ENCODE measurements at regions not wholly inside any gene's neighbourhood (a gene's known extent, or its start where the extent isn't known, plus 50 kb on each side); places are given as distances from the start of the nearest gene placed in this dataset.

- Histone ChIP-seq H3K4me2 (ENCODE audit: low read length) (no peak overlapping the region), H3K36me3 (replicated peaks; ENCODE audit: low read depth, low read length) (no peaks in the 10 kb centered on the region), H3K27me3 (ENCODE audit: low read depth, low read length) (no peaks in the 10 kb centered on the region), H4K20me1 (ENCODE audit: insufficient read depth, low read length) (no peaks in the 10 kb centered on the region), H2AFZ (ENCODE audit: low read depth, low read length) (no peak overlapping the region), H3K79me2 (ENCODE audit: low read length) (no peaks in the 10 kb centered on the region), H3K9ac (ENCODE audit: low read length) (no peak overlapping the region), H3K9me3 (ENCODE audit: insufficient read depth, low read length) (no peaks in the 10 kb centered on the region), H3K4me3 (ENCODE audit: low read length) (no peak overlapping the region), H3K27ac (ENCODE audit: low read length) (no peak overlapping the region), H3K4me1 (ENCODE audit: low read length) (no peaks in the 10 kb centered on the region)
- no peak for TF ChIP-seq CTCF (IDR thresholded peaks at IDR 0.05; ENCODE audit: low read depth, low read length)
- no peak for TF ChIP-seq EZH2phosphoT487 (IDR thresholded peaks at IDR 0.05; ENCODE audit: low read depth)
These were observed 373.9 kb upstream of the ANO3 start for GRCh38 chr11:25958045-25958444.

GRCh38 chr11:25961539-25961938, 370.4 kb upstream of the ANO3 start:
- Histone ChIP-seq H4K20me1 (ENCODE audit: insufficient read depth, low read length) (no peaks in the 10 kb centered on the region), H2AFZ (ENCODE audit: low read depth, low read length) (no peak overlapping the region), H3K79me2 (ENCODE audit: low read length) (no peaks in the 10 kb centered on the region), H3K36me3 (replicated peaks; ENCODE audit: low read depth, low read length) (no peaks in the 10 kb centered on the region), H3K9me3 (ENCODE audit: insufficient read depth, low read length) (no peaks in the 10 kb centered on the region), H3K9ac (ENCODE audit: low read length) (no peak overlapping the region), H3K27me3 (ENCODE audit: low read depth, low read length) (no peaks in the 10 kb centered on the region), H3K4me3 (ENCODE audit: low read length) (no peak overlapping the region), H3K4me1 (ENCODE audit: low read length) (no peaks in the 10 kb centered on the region), H3K27ac (ENCODE audit: low read length) (no peak overlapping the region), H3K4me2 (ENCODE audit: low read length) (no peak overlapping the region)
- TF ChIP-seq EZH2phosphoT487 (IDR thresholded peaks at IDR 0.05; ENCODE audit: low read depth) = no peak
- peak; percentile 41 for TF ChIP-seq CTCF (IDR thresholded peaks at IDR 0.05; ENCODE audit: low read depth, low read length)

DNA sequence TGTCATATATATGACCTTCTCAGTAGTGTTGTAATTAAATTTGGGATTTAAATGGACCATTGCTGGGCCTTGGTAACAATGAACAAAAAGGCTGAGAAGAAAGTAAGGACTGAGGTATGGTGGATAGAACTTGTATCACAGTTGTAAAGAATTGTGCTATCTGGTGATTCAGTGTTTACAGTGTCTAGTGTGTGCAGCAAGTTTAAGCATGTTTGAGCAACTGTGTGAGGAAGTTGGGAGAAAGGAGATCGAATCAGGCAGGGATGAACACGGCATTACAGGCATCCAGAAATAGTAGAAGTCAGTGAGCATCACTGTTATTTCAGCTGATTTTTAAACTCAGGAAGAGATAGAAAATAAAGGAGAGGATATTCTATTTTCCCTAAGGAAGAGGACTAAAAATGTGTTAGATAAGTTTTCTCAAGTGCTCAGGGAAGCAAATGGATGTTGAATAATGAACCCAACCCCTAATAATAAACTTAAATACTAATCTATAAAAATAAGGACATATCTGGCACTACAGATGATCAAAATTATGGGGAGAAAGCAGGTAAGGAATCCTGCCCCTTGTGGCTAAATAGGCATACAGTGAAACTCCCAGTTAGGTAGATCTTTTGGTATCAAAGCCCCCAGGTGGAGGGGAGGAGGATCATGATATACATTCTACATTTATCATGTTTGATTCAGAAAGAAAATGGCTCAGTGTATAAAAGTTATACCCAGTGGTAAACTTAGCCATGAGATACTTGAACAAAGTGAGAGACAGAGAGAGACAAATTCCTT, 361.0 kb upstream of the ANO3 start:
- H3K79me2 ChIP-seq (ENCODE audit: low read length) = no peaks in the 10 kb centered on the region
- TF ChIP-seq CTCF (IDR thresholded peaks at IDR 0.05; ENCODE audit: low read depth, low read length) = peak; percentile 56
- no peak for TF ChIP-seq EZH2phosphoT487 (IDR thresholded peaks at IDR 0.05; ENCODE audit: low read depth)
- no peak overlapping the region for H3K4me3 ChIP-seq (ENCODE audit: low read length)
- no peak overlapping the region for H3K9ac ChIP-seq (ENCODE audit: low read length)
- no peaks in the 10 kb centered on the region for H4K20me1 ChIP-seq (ENCODE audit: insufficient read depth, low read length)
- no peak overlapping the region for H3K27ac ChIP-seq (ENCODE audit: low read length)
- H3K27me3 ChIP-seq (ENCODE audit: low read depth, low read length) = no peaks in the 10 kb centered on the region
- H3K36me3 ChIP-seq (replicated peaks; ENCODE audit: low read depth, low read length) = no peaks in the 10 kb centered on the region
- H2AFZ ChIP-seq (ENCODE audit: low read depth, low read length) = no peak overlapping the region
- H3K9me3 ChIP-seq (ENCODE audit: insufficient read depth, low read length) = no peaks in the 10 kb centered on the region
- H3K4me2 ChIP-seq (ENCODE audit: low read length) = no peak overlapping the region
- H3K4me1 ChIP-seq (ENCODE audit: low read length) = no peaks in the 10 kb centered on the region

GRCh38 chr11:25980091-25980490, 351.8 kb upstream of the ANO3 start:
- H3K4me3 ChIP-seq (ENCODE audit: low read length) = no peak overlapping the region
- peaks cover 33% of the 10 kb centered on the region for H3K4me1 ChIP-seq (ENCODE audit: low read length)
- H3K4me2 ChIP-seq (ENCODE audit: low read length) = no peak overlapping the region
- no peaks in the 10 kb centered on the region for H3K9me3 ChIP-seq (ENCODE audit: insufficient read depth, low read length)
- TF ChIP-seq EZH2phosphoT487 (IDR thresholded peaks at IDR 0.05; ENCODE audit: low read depth) (no peak), CTCF (IDR thresholded peaks at IDR 0.05; ENCODE audit: low read depth, low read length) (no peak)
- no peaks in the 10 kb centered on the region for H4K20me1 ChIP-seq (ENCODE audit: insufficient read depth, low read length)
- H3K27me3 ChIP-seq (ENCODE audit: low read depth, low read length) = no peaks in the 10 kb centered on the region
- H3K36me3 ChIP-seq (replicated peaks; ENCODE audit: low read depth, low read length) = no peaks in the 10 kb centered on the region
- H3K9ac ChIP-seq (ENCODE audit: low read length) = no peak overlapping the region
- no peaks in the 10 kb centered on the region for H3K79me2 ChIP-seq (ENCODE audit: low read length)
- H3K27ac ChIP-seq (ENCODE audit: low read length) = no peak overlapping the region
- H2AFZ ChIP-seq (ENCODE audit: low read depth, low read length) = no peak overlapping the region
